ENCODE measurements at regions not wholly inside any gene's neighbourhood (a gene's known extent, or its start where the extent isn't known, plus 50 kb on each side); places are given as distances from the start of the nearest gene placed in this dataset.
"Not testable (repeated sequence)": the region's sequence is repeated elsewhere in the genome, so short reads cannot be mapped to it uniquely, and the experiment has no call there.

DNA sequence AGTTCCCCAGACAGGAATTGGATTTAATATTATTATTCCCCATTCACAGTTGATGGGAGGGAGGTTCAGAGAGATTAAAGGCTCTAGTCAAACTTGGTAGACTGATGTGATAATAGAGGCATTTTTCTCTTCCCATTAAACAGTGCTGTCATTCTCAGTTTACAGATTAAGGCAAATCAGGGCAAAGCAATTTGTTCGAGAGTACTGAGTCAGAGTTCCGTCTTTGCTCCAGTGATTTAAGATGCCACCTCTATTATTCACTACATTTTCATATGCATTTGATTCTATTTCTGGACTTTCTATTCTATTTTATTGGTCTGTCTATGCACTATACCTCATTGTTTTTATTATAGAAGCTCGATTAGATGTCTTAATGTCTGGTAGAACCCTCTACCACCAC is 201.0 kb upstream of the RAI14 start:
- no peak for DNase-seq (ENCODE audit: low read depth)
- H3K4me3 ChIP-seq (ENCODE audit: low read depth, low read length), result no peak overlapping the region
- TF ChIP-seq, protein P1, sequence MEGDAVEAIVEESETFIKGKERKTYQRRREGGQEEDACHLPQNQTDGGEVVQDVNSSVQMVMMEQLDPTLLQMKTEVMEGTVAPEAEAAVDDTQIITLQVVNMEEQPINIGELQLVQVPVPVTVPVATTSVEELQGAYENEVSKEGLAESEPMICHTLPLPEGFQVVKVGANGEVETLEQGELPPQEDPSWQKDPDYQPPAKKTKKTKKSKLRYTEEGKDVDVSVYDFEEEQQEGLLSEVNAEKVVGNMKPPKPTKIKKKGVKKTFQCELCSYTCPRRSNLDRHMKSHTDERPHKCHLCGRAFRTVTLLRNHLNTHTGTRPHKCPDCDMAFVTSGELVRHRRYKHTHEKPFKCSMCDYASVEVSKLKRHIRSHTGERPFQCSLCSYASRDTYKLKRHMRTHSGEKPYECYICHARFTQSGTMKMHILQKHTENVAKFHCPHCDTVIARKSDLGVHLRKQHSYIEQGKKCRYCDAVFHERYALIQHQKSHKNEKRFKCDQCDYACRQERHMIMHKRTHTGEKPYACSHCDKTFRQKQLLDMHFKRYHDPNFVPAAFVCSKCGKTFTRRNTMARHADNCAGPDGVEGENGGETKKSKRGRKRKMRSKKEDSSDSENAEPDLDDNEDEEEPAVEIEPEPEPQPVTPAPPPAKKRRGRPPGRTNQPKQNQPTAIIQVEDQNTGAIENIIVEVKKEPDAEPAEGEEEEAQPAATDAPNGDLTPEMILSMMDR (IDR thresholded peaks at IDR 0.05; ENCODE audit: low read depth, low read length, missing control alignments), result no peak

DNA sequence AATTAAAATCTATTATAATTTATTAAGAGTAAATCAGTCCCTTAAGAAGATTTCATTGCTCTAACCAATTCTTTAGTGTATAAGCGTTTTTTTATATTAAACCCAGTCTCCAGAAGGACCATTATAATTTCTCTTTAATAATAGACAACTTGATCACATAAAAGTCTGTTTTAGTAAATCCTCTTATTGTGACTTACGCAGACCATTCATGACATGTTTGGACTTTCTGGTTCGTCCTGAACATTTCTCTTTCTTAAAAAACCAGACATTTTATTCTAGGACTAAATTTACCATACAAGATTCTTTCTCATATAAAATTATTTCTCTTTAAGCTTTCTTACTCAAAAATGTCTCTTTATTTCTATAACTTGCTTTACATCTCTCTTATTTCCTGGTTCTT is 196.2 kb upstream of the RAI14 start:
- no peak overlapping the region for H3K4me3 ChIP-seq (ENCODE audit: low read depth, low read length)
- TF ChIP-seq, protein P1 (IDR thresholded peaks at IDR 0.05; ENCODE audit: low read depth, low read length, missing control alignments), result no peak
- DNase-seq (ENCODE audit: low read depth), result no peak

DNA sequence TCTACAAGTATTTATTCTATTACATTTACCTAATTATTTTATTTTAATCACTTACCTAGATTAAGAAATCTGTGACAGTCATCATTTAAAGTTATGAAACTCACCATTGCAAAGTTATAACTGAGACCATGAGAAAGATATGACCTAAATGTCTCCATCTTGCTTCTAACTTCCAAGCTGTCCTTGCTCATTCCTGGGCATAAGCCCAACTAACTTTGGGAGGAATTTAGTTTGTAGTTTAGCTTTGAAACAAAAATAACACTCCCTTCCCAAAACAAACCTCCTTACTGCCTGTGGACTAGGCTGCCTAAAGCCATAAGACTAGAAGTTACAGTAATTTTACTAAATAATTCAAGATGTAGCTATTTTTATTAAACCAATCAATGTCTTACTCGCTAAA is 195.6 kb upstream of the RAI14 start:
- DNase-seq (ENCODE audit: low read depth), result no peak
- H3K4me3 ChIP-seq (ENCODE audit: low read depth, low read length), result no peak overlapping the region
- TF ChIP-seq, protein P1 (IDR thresholded peaks at IDR 0.05; ENCODE audit: low read depth, low read length, missing control alignments), result no peak

DNA sequence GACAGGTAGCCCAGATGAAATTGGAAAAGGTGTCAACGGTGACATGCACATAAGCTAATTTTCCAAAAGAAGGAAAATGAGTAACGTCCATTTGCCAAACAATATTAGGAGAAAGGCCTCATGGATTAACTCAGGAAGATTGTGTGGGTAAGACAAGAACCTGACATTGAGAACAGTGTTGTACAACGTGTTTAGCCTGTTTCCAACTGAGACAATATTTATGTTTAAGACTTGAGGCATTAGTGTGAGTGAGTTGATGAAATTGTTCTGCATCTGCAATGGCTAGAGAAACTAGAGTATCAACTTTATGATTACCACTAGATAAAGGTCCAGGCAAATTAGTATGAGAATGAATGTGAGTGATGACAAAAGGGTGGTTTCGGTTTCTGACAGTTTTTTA is 191.3 kb upstream of the RAI14 start:
- H3K4me3 ChIP-seq (ENCODE audit: low read depth, low read length), result no peak overlapping the region
- TF ChIP-seq, protein P1 (IDR thresholded peaks at IDR 0.05; ENCODE audit: low read depth, low read length, missing control alignments), result no peak
- no peak for DNase-seq (ENCODE audit: low read depth)

DNA sequence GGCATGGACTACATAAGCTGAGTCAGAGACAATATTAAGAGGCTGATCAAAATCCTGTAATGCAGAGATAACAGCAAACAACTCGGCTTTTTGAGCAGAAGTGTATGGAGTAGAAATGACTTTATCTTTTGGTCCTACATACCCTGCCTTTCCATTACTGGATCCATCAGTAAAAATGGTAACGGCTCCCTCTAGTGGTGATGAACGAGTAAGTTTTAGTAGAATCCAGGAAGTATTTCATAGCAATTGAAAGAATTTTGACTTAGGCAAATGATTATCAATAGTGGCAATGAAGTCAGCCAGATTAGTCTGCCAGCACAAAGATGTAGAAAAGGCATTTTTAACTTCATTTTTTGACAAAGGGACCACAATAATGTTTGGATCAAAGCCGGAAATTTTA is 190.8 kb upstream of the RAI14 start:
- TF ChIP-seq, protein P1 (IDR thresholded peaks at IDR 0.05; ENCODE audit: low read depth, low read length, missing control alignments), result peak; percentile 35
- DNase-seq (ENCODE audit: low read depth); H3K4me3 ChIP-seq (ENCODE audit: low read depth, low read length): not testable (repeated sequence)

DNA sequence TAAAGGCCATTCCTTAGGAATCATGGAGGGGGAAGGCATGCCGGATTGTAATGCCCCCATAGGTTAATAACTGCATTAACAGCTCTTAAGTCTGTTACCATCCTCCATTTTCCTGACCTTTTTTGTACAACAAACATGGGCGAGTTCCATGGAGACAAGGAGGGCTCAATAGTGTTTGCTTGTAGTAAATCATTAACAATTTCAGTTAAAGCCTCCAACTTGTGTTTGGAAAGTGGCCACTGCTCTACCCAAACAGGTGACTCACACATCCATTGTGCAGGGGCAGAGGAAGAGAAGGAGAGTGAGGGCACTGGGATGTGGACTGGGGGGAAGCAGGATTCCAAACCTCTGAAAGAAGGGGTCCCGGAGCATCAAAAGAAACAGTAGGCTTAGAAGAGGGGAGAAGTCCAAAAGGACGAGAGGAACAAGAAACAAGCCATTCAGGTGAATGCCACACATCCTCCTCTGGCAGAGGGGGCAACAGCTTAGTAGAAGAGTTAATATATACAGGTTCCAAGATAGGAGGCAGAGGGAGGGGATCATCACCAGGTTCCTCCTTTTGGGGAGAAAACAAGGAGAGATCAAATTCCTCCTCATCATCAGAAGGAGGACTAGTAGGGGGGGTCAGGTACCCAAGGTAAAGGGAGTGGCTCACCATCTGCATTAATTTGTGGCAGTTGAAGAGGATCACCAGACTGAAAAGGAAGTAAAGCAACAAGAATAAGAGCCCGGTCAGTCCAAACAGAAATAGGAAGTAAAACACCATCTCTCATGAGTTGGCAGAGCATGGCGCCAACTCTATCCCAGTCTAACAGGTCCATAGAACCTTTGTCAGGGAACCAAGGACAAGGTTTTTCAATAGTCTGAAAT is 189.4 kb upstream of the RAI14 start:
- not testable (repeated sequence) for H3K4me3 ChIP-seq (ENCODE audit: low read depth, low read length); DNase-seq (ENCODE audit: low read depth)

DNA sequence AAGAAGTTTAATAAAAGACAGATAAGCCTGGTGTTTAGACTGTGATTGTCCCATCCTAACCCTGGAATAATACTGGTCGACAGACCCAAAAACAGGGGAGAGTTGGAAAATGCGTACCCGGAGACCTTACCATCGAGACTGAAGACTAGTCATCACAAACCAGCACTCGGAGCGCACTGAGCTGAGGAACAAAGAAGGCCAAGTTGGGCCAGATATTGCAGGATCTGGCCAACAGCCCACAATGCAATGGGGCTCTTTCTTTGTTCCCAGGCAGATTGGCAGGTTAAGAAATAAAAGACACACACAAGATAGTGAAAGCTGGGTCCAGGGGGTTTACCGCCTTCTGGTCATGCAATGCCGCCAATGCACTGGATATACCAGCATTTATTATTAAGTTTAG is 188.7 kb upstream of the RAI14 start:
- no peak for DNase-seq (ENCODE audit: low read depth)
- H3K4me3 ChIP-seq (ENCODE audit: low read depth, low read length), result no peak overlapping the region
- TF ChIP-seq, protein P1 (IDR thresholded peaks at IDR 0.05; ENCODE audit: low read depth, low read length, missing control alignments), result no peak

DNA sequence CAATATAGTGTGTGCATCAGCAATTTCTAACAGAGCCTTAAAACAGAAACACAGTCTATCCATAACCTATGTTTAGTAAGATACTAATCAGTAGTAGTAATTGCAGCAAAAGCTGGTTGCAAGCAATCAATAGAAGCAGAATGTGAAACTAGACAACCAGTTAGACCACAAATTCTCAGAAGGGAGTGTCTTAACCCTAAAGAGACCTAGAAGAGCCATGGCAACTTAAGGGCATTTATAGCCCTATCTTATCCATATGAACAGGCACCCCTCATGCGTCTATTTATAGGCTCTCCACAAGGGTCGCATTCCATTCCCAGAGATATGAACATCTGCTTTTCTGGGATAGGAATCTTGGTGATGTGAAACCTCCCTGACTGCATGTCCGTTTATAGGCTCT is 188.1 kb upstream of the RAI14 start:
- H3K4me3 ChIP-seq (ENCODE audit: low read depth, low read length); DNase-seq (ENCODE audit: low read depth): not testable (repeated sequence)

Measured in GM12864 (cell line).